NOMO-1 treated with DMSO at 0.1 percent for 48 hours (cell line): ENCODE measurements at regions not wholly inside any gene's neighbourhood (a gene's known extent, or its start where the extent isn't known, plus 50 kb on each side); places are given as distances from the start of the nearest gene placed in this dataset.
"Not testable (repeated sequence)": the region's sequence is repeated elsewhere in the genome, so short reads cannot be mapped to it uniquely, and the experiment has no call there.

ENCODE experiments used
- DNase-seq: peaks from one replicate; lab custom pipeline; 2025; ENCODE audit not compliant: unreplicated experiment; lab: John Stamatoyannopoulos, UW

DNA sequence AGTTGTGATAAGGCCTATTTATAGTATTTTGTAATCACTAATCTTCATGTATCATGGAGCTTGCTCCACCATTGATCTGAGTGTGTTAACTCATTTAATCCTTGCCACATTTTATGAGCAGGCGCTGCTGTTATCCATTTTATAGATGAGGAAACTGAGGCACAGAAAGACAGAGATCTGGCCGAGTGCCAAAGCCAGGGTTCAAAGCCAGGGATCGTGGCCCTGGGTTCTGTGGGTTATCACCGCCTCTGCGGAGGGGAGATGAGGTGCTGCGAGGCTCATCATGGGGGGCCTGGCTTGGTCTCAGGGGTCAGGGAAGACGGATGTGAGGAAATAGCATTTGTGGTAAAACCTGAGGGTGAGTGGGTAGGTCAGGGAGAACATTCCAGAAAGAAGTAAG is 193.9 kb downstream of the KLRB1 start:
- not testable (repeated sequence) for DNase-seq

GRCh38 chr12:9412459-9412858 is 195.3 kb downstream of the KLRB1 start:
- DNase-seq, result not testable (repeated sequence)

DNA sequence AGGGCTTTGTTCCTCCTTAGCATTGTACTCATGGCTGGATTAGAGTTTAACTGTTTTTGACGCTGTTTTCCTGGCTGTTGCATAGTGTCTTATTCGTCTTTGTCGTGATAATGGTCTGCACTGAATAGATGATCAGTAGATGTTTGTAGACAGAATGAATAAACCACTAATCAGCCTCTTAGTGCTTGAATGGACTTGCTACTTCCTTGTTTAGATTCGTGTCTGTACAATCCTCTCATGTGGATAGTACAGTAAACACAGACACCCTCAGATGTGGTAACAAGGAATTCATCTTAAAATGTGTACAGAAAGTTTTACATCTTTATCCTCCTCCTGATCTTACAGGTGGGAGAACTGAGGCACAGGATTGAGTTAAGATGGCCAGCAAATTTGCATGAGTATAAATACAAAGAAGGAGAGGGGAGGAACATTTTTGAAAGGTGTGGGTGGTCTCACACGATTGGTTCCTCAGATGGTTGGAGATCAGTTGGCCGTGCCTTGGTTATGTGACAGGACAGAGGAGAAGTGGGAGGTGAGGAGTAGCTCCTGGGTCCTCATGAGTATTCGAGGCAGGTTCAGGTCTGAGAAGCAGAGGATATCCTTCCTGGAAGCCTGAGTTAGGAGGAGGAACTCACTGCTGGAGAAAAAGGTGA is 196.0 kb downstream of the KLRB1 start:
- not testable (repeated sequence) for DNase-seq

GRCh38 chr12:9407425-9407748 is 199.2 kb upstream of the PZP start:
- not testable (repeated sequence) for DNase-seq

GRCh38 chr12:9406564-9407424 is 198.6 kb upstream of the PZP start:
- no peak for DNase-seq

DNA sequence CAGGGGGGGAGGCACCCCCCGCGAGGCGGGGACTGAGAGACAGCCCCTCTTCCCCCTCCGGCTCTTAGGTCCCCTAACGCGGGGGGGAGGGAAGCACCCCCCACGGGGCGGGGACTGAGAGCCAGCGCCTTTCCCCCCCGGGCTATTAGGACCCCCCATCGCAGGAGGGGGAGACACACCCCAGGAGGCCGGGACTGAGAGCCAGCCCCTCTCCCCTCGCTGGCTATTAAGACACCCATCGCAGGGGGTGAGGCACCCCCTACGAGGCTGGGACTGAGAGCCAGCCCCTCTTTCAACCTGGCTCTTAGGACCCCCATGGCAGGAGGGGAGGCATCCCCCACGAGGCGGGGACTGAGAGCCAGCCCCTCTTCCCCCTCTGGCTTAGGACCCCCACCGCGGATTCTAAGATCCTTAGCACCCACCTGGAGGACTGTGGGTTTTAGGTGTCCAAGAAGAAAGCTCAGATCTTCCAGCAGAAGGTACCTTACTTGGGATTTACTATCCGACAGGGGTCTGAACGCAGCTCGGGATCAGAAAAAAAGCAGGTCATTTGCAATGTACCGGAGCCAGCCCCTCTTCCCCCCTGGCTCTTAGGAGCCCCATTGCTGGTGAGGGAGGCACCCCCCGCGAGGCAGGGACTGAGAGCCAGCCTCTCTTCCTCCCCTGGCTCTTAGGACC is 197.8 kb upstream of the PZP start:
- DNase-seq, result no peak

DNA sequence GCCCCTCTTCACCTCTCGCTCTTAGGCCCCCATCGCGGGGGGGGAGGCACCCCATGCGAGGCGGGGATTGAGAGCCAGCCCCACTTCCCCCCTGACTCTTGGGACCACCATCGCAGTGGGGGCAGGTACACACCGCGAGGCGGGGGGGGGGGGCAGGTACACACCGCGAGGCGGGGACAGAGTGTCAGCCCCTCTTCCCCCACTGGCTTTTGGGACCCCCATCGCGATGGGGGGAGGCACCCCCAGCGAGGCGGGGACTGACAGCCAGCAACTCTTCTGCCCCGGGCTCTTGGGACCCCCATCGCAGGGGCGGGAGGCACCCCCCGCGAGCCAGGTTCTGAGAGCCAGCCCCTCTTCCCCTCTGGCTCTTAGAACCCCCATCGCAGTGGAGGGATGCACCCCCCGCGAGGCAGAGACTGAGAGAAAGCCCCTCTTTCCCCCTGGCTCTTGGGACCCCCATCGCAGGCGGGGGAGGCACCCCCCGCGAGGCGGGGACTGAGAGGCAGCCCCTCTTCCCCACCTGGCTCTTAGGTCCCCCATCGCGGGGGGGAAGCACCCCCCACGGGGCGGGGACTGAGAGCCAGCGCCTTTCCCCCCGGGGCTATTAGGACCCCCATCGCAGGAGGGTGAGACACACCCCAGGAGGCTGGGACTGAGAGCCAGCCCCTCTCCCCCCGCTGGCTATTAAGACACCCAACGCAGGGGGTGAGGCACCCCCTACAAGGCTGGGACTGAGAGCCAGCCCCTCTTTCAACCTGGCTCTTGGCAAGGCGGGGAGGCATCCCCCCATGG is 196.5 kb upstream of the PZP start:
- no peak for DNase-seq

DNA sequence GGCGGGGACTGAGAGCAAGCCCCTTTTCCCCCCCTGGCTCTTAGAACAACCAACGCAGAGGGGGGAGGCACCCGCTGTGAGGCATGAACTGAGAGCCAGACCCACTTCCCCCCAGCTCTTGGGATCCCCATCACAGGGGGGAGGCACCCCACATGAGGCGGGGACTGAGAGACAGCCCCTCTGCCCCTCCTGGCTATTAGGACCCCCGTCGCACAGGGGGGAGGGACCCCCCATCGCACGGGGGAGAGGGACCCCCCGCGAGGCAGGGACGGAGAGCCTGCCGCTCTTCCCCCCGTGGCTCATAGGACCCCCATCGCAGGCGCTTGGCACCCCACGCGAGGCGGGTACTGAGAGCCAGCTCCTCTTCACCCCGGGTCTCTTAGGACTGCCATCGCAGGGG is 195.8 kb upstream of the PZP start:
- DNase-seq, result no peak

- DNase-seq, result not testable (repeated sequence)
Observed at GRCh38 chr12:9402432-9403040, 194.3 kb upstream of the PZP start.

DNA sequence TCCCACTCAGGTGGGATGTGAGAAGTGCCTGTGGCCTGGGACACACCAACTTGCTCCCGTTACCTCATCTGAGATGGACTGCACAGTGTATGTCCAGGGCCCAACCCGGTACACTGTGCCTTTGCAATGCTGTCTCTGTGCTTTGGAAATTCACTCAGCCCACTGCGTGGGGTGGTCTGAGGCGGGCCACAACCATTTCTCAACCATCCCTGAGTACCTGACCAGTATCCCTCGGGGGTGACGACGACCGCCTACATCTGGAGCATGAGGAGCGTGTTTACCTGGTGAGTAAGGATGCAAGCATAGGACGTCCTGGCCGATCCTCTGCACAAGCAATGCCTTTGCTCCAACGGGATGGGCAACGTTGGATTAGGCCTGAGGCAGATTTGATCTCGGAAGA is 188.2 kb upstream of the PZP start:
- DNase-seq, result not testable (repeated sequence)

DNA sequence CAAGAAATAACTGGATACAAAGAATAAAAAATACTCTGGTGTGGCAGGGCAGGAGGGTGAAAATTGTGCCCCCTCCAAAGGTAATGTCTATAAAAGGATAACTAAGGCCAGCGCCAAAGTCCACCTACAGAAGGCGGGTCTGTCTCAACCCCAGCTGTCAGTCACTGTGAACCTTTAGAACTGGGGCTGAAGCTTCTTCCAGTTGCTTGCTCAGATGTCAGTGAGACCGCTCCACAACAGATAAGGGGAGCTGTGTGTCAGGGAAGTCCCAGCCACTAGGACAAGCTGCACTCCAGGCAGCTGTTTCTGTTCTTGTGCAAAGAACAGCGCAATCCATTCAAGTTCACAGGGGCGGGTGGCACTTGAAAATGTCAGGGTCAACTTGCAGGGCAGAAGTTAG is 187.0 kb upstream of the PZP start:
- not testable (repeated sequence) for DNase-seq

- no peak for DNase-seq
Observed at GRCh38 chr12:9392842-9393241, 184.6 kb upstream of the PZP start.

DNA sequence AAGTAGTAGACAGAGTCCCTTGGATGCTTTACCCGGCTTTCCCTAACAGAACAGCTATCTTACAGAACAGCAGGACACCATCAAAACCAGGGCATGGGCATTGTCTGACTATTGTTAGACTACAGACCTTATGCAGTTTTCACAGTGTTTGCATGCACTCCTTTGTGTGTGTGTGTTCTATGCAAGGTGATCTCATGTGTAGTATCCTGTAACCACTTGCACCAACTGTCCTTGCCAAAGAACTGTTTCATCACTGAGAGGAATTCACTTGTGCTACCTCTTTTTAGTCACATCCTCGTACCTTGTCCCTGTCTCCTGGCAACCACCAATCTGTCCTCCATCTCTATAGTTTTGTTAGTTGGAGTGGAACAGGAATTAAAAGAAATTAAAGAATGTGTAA is 183.6 kb upstream of the PZP start:
- DNase-seq, result no peak

DNA sequence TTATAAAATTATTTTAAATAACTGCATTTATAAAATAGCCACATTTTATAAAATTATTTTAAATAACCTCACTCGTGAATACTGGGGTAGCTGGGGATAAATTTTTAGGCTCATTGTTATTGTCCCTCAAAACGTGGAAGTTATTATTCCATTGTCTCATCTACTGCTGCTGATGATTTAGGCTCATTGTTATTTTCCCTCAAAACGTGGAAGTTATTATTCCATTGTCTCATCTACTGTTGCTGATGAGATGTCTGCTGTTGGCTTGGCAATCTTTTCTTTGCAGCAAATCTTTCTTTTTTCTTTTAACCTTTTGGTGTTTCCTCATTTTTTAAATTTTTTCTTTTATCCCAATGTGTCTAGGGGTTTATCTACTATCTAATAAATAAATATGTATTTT is 182.6 kb upstream of the PZP start:
- no peak for DNase-seq

DNA sequence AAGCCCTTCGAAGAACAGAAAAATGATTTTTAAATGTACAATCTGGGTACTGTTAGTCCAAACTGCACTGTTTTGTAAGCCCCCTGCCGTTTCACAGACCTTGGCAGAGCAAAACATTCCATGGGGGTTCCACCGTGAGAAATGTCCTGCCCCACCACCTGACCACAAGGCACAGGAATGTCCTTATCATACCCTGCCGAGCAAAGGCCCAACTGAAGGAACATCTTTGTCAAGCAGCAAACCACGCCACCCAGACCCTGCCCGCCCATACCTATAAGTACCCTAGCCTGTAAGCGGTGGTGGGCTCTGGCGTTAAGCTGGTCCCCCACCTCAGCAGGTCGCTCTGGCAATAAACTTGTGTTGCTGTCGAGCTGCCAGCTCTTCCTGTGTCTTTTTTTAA is 181.6 kb upstream of the PZP start:
- no peak for DNase-seq

- DNase-seq, result no peak
Observed at GRCh38 chr12:9388379-9388778, 180.2 kb upstream of the PZP start.

- peak; percentile 9 for DNase-seq
Observed at GRCh38 chr12:9387450-9387849, 179.3 kb upstream of the PZP start.

GRCh38 chr12:9383585-9383984 is 175.4 kb upstream of the PZP start:
- no peak for DNase-seq

- peak; percentile 84 for DNase-seq
Observed at GRCh38 chr12:9381619-9382018, 173.4 kb upstream of the PZP start.

DNA sequence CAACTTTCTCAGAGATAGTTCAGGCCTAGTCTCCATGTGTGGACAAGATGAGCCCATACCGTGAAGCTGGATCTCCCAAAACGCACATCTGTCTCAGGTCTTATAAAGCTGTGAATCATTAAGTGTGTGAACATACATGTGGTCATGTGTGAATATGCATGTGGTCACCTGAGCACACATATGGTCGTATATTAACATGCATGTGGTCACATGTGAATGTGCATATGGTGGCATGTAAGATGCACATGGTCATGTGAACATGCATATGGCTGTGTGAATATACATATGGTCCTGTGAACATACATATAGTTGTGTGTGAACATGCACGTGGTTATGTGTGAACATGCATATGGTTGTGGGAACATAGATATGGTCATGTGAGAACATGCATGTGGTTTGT is 172.5 kb upstream of the PZP start:
- no peak for DNase-seq
